GM12878 (cell line): ENCODE measurements at regions not wholly inside any gene's neighbourhood (a gene's known extent, or its start where the extent isn't known, plus 50 kb on each side); places are given as distances from the start of the nearest gene placed in this dataset.
A peak's percentile ranks its signal among the peaks of the same experiment; 100 is the strongest.

ENCODE experiments used
- ATAC-seq: fragments of 200-7000 bp; cut with Tn5 transposase; 3 replicates; pipeline ENCODE4 v1.9.1; 2020; ENCODE audit warnings: mild to moderate bottlenecking, moderate library complexity
- BruUV-seq: library from RNA; stranded (reverse); fragments of 400-500 nt; replicated peaks from 2 replicates; lab custom pipeline; 2021; lab: Mats Ljungman, UMichigan
- CTCF ChIA-PET: fragments of 300-600 bp; sonication (Branson Sonifier 250); formaldehyde crosslinking; extraction: SDS; loops from one replicate; lab custom pipeline; 2021; ENCODE audit warnings: inconsistent platforms; lab: Yijun Ruan, JAX
- POLR2A ChIA-PET: fragments of 350-600 bp; formaldehyde crosslinking; extraction: SDS; loops from one replicate; lab custom pipeline; 2021; ENCODE audit warnings: inconsistent platforms; lab: Charles Lee
- RAD21 ChIA-PET: fragments of 300-600 bp; sonication (Branson Sonifier 250); formaldehyde crosslinking; loops from one replicate; lab custom pipeline; 2023; ENCODE audit warnings: antibody characterized with exemption; ENCODE audit not compliant: unreplicated experiment; lab: Charles Lee
- SMC1A ChIA-PET: fragments of 300-600 bp; sonication (Branson Sonifier 250); formaldehyde crosslinking; loops from one replicate; lab custom pipeline; 2023; ENCODE audit not compliant: unreplicated experiment, uncharacterized antibody; lab: Charles Lee
- DNase-seq: peaks from one replicate; pipeline ENCODE4 v3.0.0-alpha.2; 2011; ENCODE audit warnings: low read depth, low spot score
- FAIRE-seq: peaks from 3 replicates; lab custom pipeline; 2011; peaks lifted over from hg19 to GRCh38; lab: Jason Lieb, UNC
- H2AFZ ChIP-seq: 2 replicates; pipeline ENCODE4 v1.6.0; 2011; ENCODE audit warnings: low read depth, low read length, control low read depth; ENCODE audit not compliant: control insufficient read depth
- H3K27ac ChIP-seq: 2 replicates; pipeline ENCODE4 v1.5.1; 2011; ENCODE audit warnings: control low read depth; ENCODE audit not compliant: control insufficient read depth, insufficient read depth
- H3K27me3 ChIP-seq, 2 experiments: replicated peaks in 1 of 2; 2 replicates each; pipeline versions ENCODE4 v1.6.0 to v1.6.1; 2011; ENCODE audit warnings: low read length in 1 of 2; ENCODE audit not compliant: control insufficient read depth in 2 of 2, insufficient read depth in 2 of 2
- H3K36me3 ChIP-seq, 2 experiments: 2 replicates each; pipeline ENCODE4 v1.5.1; 2011; ENCODE audit warnings: low read length in 1 of 2; ENCODE audit not compliant: control insufficient read depth in 2 of 2, insufficient read depth in 2 of 2
- H3K4me1 ChIP-seq: 2 replicates; pipeline ENCODE4 v1.6.1; 2011; ENCODE audit warnings: mild to moderate bottlenecking, low read length, moderate library complexity, mixed read lengths; ENCODE audit not compliant: control insufficient read depth, insufficient read depth
- H3K4me2 ChIP-seq: 2 replicates; pipeline ENCODE4 v1.6.0; 2011; ENCODE audit warnings: control low read depth; ENCODE audit not compliant: control insufficient read depth, insufficient read depth
- H3K4me3 ChIP-seq: fragments of 200-600 bp; sonication (generic); 2 replicates; pipeline ENCODE4 v1.5.1; 2016
- H3K79me2 ChIP-seq: 2 replicates; pipeline ENCODE4 v1.6.0; 2011; ENCODE audit warnings: low read length; ENCODE audit not compliant: control insufficient read depth, insufficient read depth
- H3K9ac ChIP-seq: 2 replicates; pipeline ENCODE4 v1.8.0; 2011; ENCODE audit warnings: low read length, control low read depth, mixed read lengths; ENCODE audit not compliant: control insufficient read depth, insufficient read depth
- H3K9me3 ChIP-seq: replicated peaks from 3 replicates; pipeline ENCODE4 v1.5.1; 2011; ENCODE audit warnings: mild to moderate bottlenecking, low read length; ENCODE audit not compliant: control insufficient read depth, insufficient read depth
- H4K20me1 ChIP-seq: 2 replicates; pipeline ENCODE4 v1.6.0; 2011; ENCODE audit not compliant: control insufficient read depth, insufficient read depth
- BCL11A ChIP-seq: IDR thresholded peaks from 2 replicates; pipeline ENCODE4 v1.6.1; 2011; ENCODE audit warnings: low read depth, low read length
- BMI1 ChIP-seq: fragments of 450-650 bp; IDR thresholded peaks from 2 replicates; pipeline ENCODE4 v1.6.1; 2016; ENCODE audit warnings: mild to moderate bottlenecking, moderate library complexity, borderline replicate concordance
- CBX5 ChIP-seq: sonication (generic); IDR thresholded peaks from 2 replicates; pipeline ENCODE4 v1.6.1; 2016; ENCODE audit warnings: low read depth, moderate library complexity, mild to moderate bottlenecking, inconsistent platforms
- CEBPZ ChIP-seq: fragments of 150-350 bp; IDR thresholded peaks from 2 replicates; pipeline ENCODE4 v1.6.1; 2016; ENCODE audit warnings: low read depth, low read length
- CHD4 ChIP-seq: fragments of 200-600 bp; sonication (generic); IDR thresholded peaks from 2 replicates; pipeline ENCODE4 v1.6.1; 2016; ENCODE audit warnings: mild to moderate bottlenecking
- FOXM1 ChIP-seq: IDR thresholded peaks from 2 replicates; pipeline ENCODE4 v1.6.1; 2012; ENCODE audit warnings: low read depth, mild to moderate bottlenecking, inconsistent platforms, low read length, moderate library complexity
- LARP7 ChIP-seq: fragments of 450-650 bp; IDR thresholded peaks from 2 replicates; pipeline ENCODE4 v1.6.1; 2017; ENCODE audit warnings: mild to moderate bottlenecking
- MEF2B ChIP-seq: fragments of 450-650 bp; IDR thresholded peaks from 2 replicates; pipeline ENCODE4 v1.6.1; 2018; ENCODE audit warnings: mild to moderate bottlenecking, moderate library complexity; ENCODE audit not compliant: partially characterized antibody, poor library complexity, severe bottlenecking
- MLLT1 ChIP-seq: fragments of 450-650 bp; IDR thresholded peaks from 2 replicates; pipeline ENCODE4 v1.6.1; 2016; ENCODE audit warnings: mild to moderate bottlenecking
- NBN ChIP-seq: fragments of 450-650 bp; IDR thresholded peaks from 2 replicates; pipeline ENCODE4 v1.6.1; 2016
- NR2F1 ChIP-seq: fragments of 450-650 bp; conservative IDR thresholded peaks from 2 replicates; pipeline ENCODE4 v1.6.1; 2017; ENCODE audit warnings: mild to moderate bottlenecking
- PML ChIP-seq: IDR thresholded peaks from 2 replicates; pipeline ENCODE4 v1.6.1; 2012; ENCODE audit warnings: low read length, inconsistent platforms
- POLR2A ChIP-seq: IDR thresholded peaks from 2 replicates; pipeline ENCODE4 v1.6.1; 2011; ENCODE audit warnings: low read depth, mild to moderate bottlenecking, low read length
- POU2F2 ChIP-seq: IDR thresholded peaks from 3 replicates; pipeline ENCODE4 v1.6.1; 2011; ENCODE audit warnings: low read depth, mild to moderate bottlenecking, low read length, borderline replicate concordance
- RAD21 ChIP-seq: IDR thresholded peaks from 2 replicates; pipeline ENCODE4 v1.6.1; 2011; ENCODE audit warnings: mild to moderate bottlenecking, low read depth, low read length, moderate library complexity; ENCODE audit not compliant: insufficient read depth
- RCOR1 ChIP-seq: conservative IDR thresholded peaks from 2 replicates; pipeline ENCODE4 v1.6.1; 2012; ENCODE audit warnings: low read depth, low read length, improper control_type of control experiment
- RELA ChIP-seq: fragments of 450-650 bp; IDR thresholded peaks from 2 replicates; pipeline ENCODE4 v1.8.0; 2014; ENCODE audit warnings: borderline replicate concordance; ENCODE audit not compliant: partially characterized antibody
- TCF3 ChIP-seq: IDR thresholded peaks from 2 replicates; pipeline ENCODE4 v1.6.1; 2012; ENCODE audit warnings: low read depth, mild to moderate bottlenecking, low read length, borderline replicate concordance; ENCODE audit not compliant: insufficient read depth
- ZNF24 ChIP-seq: fragments of 450-650 bp; IDR thresholded peaks from 2 replicates; pipeline ENCODE4 v1.6.1; 2017; ENCODE audit warnings: antibody characterized with exemption, mild to moderate bottlenecking
- WGBS: methylation state at CpG from one replicate; pipeline ENCODE4 v1.1.6; 2016; ENCODE audit warnings: low lambda C conversion rate; ENCODE audit not compliant: insufficient replicate concordance, insufficient coverage; ENCODE audit errors: missing lambda C conversion rate; 5-methylcytosine and 5-hydroxymethylcytosine counted together
- in situ Hi-C: fragments of 300-500 bp; cut with MboI; formaldehyde crosslinking; loops from 9 replicates; pipeline ENCODE4 v1.14.3; 2018; ENCODE audit warnings: mixed read lengths
- intact Hi-C: fragments of 100-400 bp; cut with micrococcal nuclease; formaldehyde crosslinking; loops from one replicate; pipeline ENCODE4 v1.14.2; 2022; ENCODE audit not compliant: unreplicated experiment

GRCh38 chr3:152126260-152126659 lies 142.5 kb upstream of the MBNL1 start (continued):
- TF ChIP-seq CEBPZ: no peak

- BruUV-seq: no TSS peak
- Histone ChIP-seq H3K36me3 (no peaks in the 10 kb centered on the region), H3K9me3 (no peaks in the 10 kb centered on the region), H3K4me3 (no peak overlapping the region), H3K27me3 (no peaks in the 10 kb centered on the region), H3K9ac (no peak overlapping the region), H3K79me2 (no peaks in the 10 kb centered on the region), H3K27ac (no peak overlapping the region), H3K4me2 (peak overlapping the region; percentile 48), H3K4me1 (peaks cover 16% of the 10 kb centered on the region), H2AFZ (peak overlapping the region; percentile 12; the same call in 1 of the 2 replicates), H4K20me1 (no peaks in the 10 kb centered on the region)
- CTCF ChIA-PET: interaction anchor here (1.3 to 2.5 kb wide), 4 partner anchors 8 to 317 kb away, joined by 3 to 6 read pairs (median 4); no protein-coding TSS in a partner anchor
- POLR2A ChIA-PET: no interaction called here
- intact Hi-C loops (loop anchor here (5.0 kb wide), 2 partner anchors 50 to 140 kb away; partner anchors contain the start of gene MBNL1), in situ Hi-C loops (no loop called here)
- peak; percentile 98 for ATAC-seq
- SMC1A ChIA-PET: interaction anchor here (1.0 to 2.0 kb wide), 4 partner anchors 34 to 256 kb away, joined by 3 to 5 read pairs (median 4); no protein-coding TSS in a partner anchor
- peak; percentile 85 for DNase-seq
- peak; percentile 88 for FAIRE-seq
- WGBS: 0% methylated on average over 4 of the region's 4 CpGs
- RAD21 ChIA-PET: interaction anchor here (1.0 kb wide), 1 partner anchor 27 kb away, joined by 3 read pairs; no protein-coding TSS in a partner anchor
- TF ChIP-seq MEF2B (peak; percentile 52), PML (peak; percentile 79; the same call in 1 of the 2 replicates), RAD21 (peak; percentile 12; the same call in 1 of the 2 replicates), BCL11A (peak; percentile 95), RCOR1 (no peak), NBN (peak; percentile 52; the same call in 1 of the 2 replicates), CBX5 (0 out of 2 replicates have a peak, but pooled peaks have one; percentile 40), ZNF24 (no peak), MLLT1 (no peak), LARP7 (no peak), TCF3 (peak; percentile 85; the same call in 1 of the 2 replicates), POU2F2 (0 out of 3 replicates have a peak, but pooled peaks have one; percentile 33), CHD4 (no peak), NR2F1 (peak; percentile 77), FOXM1 (peak; percentile 98), BMI1 (peak; percentile 78), RELA (no peak), POLR2A (no peak)
Observed at GRCh38 chr3:152127058-152127457, 141.7 kb upstream of the MBNL1 start.
